HG02938 (cell line): ENCODE measurements at regions not wholly inside any gene's neighbourhood (a gene's known extent, or its start where the extent isn't known, plus 50 kb on each side); places are given as distances from the start of the nearest gene placed in this dataset.
"Not testable (repeated sequence)": the region's sequence is repeated elsewhere in the genome, so short reads cannot be mapped to it uniquely, and the experiment has no call there.

Experiments
- ATAC-seq: cut with Tn5 transposase; IDR thresholded peaks from one replicate; pipeline ENCODE4 v1.9.1; 2021; ENCODE audit warnings: mild to moderate bottlenecking, moderate library complexity; ENCODE audit not compliant: unreplicated experiment

DNA sequence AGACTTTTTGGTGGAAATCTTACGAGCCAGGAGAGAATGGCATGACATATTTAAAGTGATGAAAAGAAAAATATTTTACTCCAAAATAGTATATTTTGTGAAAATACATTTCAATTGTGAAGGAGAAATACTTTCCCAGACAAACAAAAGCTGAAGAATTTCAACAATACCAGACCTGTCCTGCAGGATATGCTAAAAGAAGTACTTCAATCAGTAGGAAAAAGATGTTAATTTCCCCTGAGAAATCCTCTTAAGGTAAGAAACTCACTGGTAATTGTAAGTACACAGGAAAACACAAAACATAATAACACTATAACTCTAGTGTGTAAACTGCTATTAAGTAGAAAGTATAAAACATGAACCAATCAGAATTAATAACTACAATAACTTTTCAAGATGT, 341.8 kb upstream of the GJE1 start:
- ATAC-seq = no peak

DNA sequence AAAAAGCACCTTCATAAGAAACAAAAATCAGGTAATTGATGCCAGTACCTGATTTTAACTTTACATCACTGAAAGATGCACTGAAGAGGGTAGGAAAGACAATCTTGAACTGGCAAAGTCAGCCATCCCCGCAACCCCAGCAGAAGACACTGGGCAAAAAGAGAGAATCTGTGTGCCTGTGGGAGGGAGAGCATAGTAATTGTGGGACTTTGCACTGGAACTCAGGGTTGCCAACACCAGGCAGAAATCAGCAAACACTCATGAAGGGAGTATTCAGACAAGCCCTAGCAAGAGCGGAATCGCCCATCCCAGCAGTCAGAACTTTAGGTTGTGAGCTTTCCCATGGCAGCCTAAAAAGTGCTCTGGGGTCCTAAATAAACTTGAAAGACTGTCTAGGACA, 344.6 kb upstream of the GJE1 start:
- ATAC-seq = no peak

DNA sequence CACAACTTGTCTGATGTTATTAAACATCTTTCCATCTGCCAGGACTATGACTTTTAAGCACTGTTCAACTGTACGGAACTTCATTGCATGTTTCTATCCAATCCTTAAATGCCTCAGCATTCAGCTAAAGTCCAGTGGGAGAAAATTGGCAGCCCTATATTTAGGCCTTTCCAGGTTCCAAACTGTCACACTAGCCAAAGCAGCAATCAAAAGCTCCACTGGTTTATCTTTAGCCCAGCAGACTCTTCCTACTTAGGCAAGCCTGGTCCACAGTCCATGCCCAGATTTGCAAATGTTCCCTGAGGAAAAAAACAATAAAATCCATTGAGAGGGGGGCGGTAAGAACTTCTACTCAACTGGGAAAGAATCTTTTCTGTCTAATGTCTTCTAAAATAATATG, 349.1 kb upstream of the GJE1 start:
- no peak for ATAC-seq

DNA sequence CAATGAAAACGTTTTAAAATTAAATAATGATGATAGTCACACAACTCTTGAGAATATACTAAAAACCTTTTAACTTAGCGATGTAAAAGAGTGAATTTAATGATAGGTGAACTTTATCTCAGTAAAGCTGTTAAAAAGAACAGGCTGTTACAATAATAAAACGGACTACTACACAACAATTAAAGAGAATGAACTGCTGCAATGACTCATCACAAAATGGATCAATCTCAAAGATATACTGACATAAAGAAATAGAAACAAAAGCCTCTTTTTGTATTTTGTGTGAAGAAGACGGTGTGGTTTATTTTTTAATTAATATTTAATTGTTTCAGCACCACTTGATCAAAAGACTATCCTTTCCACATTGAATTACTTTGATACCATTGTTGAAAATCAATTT, 352.4 kb upstream of the GJE1 start:
- no peak for ATAC-seq

DNA sequence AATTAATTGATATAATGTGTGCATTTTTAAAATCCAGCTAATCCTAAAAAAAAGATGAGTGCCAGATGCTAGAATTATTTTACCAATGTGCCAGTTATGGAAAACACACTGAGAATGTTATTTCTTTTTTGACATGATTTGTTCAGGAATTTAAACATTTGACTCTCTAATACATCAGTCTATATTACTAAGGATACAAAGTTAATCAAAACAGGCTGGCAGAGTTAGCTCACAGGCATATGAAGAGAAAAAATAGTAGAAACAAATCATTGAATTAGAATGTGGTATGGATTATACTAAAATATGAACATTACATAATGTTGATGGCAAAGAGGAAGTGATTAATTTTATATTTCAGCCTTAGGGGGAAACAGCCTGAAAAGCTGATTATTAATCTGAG, 368.3 kb upstream of the GJE1 start:
- no peak for ATAC-seq

DNA sequence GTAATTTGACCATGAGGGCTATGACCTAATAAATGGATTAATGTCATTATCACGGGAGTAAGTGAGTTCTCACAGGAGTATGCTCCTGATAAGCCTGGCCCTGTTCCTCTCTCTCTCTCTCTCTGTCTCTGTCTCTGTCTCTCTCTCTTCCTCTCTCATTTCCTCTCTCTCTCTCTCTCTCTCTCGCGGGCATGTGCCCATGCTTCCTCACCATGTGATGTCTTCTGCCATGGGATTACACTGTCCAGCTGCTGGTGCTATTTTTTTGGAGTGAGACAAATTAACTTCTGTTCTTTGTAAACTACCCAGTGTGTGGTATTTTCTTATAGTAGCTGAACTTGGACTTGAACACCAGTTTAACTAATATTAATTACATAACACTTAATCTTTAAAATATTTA, 374.3 kb upstream of the GJE1 start:
- ATAC-seq = no peak

DNA sequence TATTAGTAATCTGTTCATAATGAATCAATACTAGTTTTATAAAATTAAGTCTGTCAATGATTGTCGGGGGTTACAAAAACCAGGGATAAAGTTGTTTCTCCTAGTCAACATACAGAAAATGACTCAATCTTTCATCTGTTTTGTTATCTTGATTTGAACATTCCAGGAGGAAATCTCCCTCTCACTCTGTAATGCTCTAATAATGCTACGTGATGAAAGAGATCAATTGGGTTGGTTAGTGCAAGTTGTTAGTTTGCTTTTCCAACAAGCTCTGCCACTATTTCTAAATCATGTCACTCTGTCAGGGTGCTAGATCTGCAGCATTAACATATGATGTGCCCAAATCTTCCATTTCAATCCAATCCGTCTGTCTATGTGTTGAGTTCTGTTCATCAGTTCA, 379.5 kb upstream of the GJE1 start:
- no peak for ATAC-seq

DNA sequence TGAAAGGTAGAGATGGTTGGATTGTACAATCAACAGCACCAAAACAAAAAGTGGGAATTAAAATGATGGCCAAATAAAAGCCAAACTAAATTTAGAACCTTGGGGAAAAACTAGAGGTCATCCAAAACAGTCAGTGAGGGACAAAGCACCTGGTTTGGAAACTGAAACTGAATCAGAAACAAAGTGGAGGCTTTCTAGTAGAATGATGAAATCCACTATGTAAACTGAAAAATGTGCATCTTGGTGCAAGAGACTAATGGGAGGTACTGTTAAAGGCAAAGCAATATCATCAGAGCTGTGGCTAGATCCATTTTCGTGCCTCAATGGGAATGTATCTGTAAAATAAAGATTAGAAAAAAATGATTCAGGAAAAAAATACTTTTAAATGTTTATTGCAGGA, 380.0 kb upstream of the GJE1 start:
- no peak for ATAC-seq

DNA sequence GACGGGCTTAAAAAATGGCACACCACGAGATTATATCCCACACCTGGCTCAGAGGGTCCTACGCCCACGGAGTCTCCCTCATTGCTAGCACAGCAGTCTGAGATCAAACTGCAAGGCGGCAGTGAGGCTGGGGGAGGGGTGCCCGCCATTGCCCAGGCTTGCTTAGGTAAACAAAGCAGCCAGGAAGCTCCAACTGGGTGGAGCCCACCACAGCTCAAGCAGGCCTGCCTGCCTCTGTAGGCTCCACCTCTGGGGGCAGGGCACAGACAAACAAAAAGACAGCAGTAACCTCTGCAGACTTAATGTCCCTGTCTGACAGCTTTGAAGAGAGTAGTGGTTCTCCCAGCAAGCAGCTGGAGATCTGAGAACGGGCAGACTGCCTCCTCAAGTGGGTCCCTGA, 386.4 kb upstream of the GJE1 start:
- not testable (repeated sequence) for ATAC-seq

DNA sequence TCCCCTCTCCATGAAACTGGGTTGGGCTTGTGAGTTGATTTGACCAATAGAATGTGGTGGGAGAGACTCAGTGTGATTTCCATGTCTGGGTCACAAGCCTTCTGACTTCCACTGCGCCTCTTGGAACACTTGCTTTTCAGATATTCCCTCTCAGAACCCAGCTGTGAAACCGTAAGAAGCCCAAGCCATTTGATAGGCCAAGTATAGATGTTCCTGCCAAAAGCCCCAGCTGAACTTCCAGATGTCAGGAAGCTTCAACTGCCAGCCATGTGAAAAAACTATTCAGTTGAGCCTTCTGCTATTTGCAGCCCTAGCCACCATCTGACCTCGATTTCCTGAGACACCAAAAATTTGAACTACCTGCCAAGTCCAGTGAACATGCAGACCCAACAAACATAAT, 387.8 kb upstream of the GJE1 start:
- no peak for ATAC-seq

DNA sequence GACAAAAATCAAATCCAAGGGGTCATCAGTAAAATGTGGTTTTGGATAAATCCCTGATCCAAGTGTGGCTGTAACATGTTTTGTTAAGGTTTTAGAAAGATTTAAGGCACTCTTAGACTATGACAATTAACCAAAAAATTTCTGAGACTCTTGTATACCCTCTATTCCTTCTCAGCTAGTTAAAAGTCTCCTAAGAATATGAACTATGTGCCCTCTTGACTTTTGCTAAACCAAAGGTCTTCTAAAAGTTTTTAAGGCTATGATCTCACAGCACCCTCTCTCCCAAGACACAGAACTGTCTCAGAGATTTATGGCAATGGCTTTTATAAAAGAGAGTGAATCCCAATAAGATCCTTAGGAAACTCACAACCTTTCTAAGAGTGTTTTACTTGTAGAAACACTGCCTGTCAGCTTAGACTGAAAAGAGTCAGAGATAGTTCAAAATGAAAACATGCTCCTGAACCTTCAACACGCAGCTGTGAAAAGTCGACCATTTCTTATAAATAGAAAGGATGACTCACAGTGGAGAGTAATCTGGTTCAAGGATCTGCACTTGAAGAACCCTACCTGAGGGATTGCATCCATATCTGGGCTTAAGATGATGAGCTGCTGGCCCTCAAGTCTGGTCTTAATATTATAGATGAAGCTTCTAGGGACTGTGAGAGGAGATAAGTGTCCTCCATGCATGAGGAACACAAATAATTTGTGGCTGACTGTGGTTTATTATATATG, 388.4 kb upstream of the GJE1 start:
- no peak for ATAC-seq

DNA sequence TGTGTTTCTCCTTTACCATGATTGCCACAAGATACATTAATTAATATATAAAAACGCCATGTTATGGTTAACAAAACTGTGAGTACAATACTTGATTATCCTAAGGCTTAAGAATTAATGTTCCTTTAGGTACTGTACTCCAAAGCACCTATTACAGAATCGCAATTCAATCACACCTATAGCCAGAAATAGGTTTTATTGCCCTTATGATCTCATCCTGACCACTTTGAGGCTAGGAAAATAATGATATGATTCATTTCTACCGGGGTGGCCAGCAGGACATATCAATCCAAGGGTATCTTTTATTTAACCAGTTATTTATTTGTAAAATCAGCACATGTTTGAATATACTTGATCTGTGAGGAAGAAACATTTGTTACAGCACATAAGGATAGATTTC, 396.6 kb upstream of the GJE1 start:
- no peak for ATAC-seq

DNA sequence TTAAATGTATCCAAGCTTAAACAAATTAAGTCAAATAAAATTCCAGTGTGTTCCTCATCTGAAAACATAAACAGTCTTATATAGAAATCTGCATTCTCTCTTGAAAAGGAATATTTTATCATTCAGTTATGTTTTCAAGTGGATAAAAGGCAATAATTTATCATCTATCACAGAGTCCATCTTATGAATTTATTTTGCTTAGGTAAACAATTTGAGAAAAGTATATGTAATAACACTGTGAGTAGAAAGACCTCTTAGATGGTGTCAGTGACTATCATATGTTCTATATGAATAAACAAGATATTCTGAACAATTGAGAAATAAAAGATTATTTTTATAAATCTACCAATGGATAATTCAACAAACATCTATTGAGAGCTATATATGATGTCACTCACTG, 397.6 kb upstream of the GJE1 start:
- no peak for ATAC-seq

DNA sequence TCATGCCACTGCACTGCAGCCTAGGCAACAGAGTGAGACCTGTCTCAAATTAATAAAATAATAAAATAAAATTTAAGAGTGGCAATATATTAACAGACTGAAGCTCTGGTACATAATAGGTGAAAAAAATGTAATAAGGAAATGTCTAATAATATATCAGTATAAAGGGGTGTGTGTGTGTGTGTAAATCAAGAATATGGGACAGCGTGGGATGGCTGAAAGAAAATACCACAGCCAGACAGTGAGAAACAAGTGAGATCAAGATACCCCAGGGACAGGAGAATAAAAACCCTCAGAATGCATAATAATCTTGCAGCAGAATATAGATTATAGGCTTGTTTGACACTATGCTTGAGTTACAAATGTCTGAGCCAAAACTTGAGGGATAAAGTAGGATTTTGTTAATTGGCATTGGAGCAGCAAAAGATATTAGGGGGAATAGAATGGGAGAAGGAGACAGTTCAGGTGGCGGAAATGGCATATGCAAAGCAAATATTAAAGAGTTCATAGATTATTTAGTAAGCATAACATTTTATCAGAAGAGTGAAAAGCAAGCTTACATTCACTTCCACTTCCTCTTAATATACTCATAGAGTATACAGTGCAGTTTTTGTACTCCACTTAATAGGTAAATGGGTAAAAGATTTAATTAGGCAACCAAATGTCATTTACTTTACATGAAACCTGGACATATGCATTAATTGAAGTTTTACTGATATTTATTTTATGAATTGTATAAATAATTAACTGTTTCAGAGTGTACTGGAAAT, 398.5 kb upstream of the GJE1 start:
- no peak for ATAC-seq

DNA sequence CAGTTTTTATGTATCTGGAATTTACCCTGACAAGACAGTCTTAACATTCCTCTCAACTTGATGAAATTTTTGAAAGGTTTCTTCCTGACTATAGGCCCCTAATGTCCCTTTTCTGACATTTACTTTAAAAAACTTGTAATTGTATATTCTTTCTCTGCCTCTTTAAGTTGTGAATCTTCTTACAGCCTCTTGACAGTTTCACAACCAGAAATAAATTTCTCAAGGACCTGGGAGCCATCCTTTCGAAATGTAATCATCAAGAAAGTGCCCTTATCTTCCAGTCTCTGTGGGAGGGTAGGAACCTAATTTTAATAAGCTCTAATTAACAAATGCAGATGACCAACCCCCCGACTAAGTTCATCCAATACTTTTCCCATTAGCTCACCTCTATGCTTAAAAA, 403.6 kb upstream of the GJE1 start:
- ATAC-seq = no peak

DNA sequence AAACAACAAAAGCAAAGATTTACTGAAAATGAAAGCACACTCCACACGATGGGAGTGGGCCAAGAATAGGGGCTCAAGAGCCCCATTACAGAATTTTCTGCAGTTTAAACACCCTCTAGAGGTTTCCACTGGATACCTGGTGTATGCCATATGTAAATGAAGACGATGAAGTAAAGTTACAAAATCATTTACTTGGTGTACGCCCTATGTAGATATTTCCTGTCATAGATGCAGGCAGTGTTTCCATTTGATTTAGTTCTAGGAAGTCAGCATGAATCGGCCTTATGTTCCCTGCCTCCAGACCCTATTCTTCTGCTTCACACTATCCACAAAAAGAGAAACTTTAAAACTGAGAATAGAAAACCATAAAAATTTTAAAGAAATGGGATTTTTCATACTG, 404.4 kb upstream of the GJE1 start:
- ATAC-seq = no peak

DNA sequence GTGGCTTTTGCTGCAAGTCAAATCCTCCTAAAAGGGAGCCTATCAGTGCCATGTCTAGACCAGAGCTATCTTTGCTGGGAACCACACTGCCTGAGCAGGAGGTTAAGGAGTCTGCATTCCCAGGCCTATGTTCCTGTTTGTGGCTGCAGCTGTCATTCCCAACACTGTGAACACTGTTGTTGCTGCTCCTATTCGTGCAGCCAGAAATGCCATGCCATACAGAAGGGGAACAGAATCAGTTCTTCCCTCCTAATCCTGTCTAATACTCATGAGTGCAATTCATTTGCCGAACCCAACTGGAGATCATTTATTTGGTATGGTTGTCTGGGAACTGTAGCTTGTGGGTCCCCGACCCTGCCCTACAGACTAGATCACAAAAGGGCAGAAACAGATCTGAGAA, 406.5 kb upstream of the GJE1 start:
- no peak for ATAC-seq

DNA sequence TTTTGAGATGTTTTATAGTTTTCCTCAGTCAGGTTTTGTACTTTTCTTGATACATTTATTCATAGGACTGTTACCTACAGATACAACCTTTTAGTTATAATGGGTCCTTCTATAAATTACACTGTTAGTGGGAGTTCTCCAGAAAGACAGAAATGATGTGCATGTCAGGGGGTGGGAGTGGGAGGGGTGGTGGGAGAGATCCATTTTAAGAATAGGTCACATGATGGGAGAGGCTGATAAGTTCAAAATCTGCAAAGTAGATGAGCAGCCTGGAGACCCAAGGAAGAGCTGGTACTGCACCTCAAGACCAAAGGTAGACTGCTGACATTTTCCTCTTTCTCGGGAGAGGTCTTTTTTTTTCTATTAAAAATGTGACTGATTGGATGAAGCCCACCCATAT, 408.0 kb upstream of the GJE1 start:
- no peak for ATAC-seq

DNA sequence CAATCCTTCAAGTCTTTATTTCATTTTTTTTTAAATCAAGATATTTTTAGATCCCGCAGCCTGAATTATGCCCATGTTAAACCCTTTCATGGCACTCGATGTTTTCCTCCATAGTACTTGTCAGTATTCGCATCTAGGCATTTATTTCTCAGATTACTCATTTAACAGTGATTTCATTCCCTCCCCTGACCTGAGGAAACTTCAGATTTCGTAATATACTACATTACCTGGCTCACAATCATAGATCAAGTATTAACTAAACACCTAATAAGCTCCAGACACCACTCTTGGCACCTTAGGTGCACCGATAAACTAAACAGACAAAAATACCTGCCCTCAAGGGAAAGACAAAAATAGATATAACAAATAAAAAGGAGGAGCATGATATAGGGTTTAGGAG, 413.2 kb upstream of the GJE1 start:
- no peak for ATAC-seq

DNA sequence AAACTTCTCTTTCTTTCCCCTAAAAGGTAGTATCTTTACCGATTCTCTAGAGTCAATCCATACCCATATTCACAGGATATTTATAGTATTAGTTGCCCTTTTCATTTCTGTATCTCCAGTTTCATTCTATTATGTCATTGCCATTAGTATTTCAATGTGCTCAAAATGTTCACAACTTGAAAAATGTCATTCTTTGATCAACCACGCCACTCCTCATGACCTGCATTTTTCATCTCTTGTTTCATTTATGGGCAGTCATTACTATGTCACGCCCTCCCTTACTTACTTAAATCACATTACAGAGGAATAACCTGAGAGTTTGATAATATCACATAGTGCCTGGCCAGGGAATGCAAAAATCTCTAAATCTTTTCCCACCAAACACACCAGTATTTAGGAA, 427.3 kb upstream of the GJE1 start:
- no peak for ATAC-seq

DNA sequence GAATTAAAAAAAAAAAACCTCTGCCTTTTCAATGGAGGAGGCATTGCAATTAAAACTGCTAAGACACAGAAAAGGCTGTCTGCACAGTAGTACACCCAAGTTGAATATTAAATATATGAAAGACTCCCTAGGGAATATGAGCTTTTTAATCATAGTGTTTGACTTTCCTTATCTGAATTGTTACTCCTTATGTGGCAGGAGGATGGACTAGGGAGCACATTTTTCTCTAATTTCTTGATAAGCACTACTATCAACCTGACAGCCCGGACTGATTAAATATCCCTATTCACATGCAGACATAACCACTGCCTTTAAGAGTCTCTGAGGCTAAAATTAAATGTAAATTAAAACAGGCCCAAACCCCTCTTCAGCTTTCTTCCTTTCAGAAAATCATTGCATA, 428.6 kb upstream of the GJE1 start:
- ATAC-seq = no peak

DNA sequence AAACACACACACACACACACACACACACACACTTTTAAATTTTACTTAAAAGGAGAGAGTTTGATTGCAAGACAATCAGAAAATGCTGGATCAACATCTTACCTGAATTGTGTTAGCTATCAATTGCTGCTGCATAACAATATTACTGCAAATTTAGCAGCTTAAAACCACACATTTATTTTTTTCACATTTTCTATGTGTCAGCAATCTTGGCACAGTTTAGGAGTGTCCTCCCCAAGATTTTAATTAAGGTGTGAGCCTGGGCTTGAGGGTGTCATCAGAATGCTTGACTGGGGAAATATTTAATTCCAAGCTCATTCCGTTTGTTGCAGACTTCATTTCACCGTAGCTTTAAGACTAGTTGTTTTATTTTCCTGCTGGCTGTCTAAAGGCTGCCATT, 431.0 kb upstream of the GJE1 start:
- no peak for ATAC-seq

DNA sequence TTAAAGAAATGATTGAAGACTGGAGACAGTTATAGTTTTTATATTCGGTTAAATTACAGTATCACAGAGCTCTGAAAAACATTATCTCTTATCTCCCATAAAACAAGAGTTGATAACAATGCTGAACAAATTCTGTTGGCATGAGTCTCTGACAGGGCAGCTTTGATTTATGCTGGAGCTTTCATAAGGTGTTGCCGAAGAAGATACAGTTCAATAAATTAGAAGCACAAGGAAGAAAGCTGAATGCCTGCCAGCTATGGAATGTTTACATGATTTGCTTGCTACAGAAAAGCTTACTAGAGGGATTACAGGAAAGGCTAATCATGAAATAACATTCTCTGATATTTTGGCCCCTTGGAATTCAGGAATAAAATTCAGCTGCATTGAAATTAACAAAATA, 431.9 kb upstream of the GJE1 start:
- ATAC-seq = no peak
